AG08395 (cell line): ENCODE measurements at regions not wholly inside any gene's neighbourhood (a gene's known extent, or its start where the extent isn't known, plus 50 kb on each side); places are given as distances from the start of the nearest gene placed in this dataset.

ENCODE experiments used
- DNase-seq: peaks from one replicate; pipeline ENCODE4 v3.0.0; 2012; ENCODE audit warnings: mixed read lengths, low spot score

- no peak for DNase-seq
Observed at GRCh38 chr4:57490520-57491255, 380.5 kb upstream of the IGFBP7 start.

DNA sequence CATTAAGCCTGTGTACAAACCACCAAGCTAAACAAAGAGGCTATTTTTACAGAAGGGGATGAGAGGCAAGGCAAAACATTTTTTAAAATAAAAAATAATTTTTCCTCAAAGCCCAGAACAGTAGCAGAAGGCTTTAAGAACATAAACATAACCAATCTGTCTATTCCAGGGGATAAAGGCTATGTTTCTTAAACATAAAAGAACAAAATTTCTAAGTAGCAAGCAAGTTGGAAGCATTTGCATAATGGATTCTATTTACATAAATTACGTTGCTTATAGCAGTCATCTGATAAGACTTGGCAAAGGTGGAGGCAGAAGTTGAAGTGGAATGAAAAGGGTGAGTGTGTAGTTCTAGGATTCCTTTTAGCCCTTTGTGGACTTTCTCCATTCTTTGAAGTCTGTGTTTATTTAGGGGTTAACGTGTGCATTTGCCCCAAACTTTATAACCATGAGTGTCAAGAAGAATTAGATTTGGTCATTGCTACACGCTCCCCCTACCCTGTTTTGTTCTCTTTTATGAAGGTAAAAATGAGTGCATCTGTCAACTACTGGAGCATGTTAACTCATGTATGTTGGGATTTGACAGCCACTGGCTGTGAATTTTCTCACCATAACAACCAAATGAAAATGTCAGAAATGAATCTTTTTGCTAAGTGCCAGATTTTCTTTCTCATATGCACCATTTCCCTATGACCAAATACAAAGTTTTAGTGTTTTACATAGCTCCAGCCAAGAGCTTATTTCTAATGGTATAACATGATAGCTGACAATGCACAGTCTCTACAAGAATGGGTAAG is 378.4 kb upstream of the IGFBP7 start:
- no peak for DNase-seq

- DNase-seq = no peak
Observed at GRCh38 chr4:57475424-57475823, 365.2 kb upstream of the IGFBP7 start.

DNA sequence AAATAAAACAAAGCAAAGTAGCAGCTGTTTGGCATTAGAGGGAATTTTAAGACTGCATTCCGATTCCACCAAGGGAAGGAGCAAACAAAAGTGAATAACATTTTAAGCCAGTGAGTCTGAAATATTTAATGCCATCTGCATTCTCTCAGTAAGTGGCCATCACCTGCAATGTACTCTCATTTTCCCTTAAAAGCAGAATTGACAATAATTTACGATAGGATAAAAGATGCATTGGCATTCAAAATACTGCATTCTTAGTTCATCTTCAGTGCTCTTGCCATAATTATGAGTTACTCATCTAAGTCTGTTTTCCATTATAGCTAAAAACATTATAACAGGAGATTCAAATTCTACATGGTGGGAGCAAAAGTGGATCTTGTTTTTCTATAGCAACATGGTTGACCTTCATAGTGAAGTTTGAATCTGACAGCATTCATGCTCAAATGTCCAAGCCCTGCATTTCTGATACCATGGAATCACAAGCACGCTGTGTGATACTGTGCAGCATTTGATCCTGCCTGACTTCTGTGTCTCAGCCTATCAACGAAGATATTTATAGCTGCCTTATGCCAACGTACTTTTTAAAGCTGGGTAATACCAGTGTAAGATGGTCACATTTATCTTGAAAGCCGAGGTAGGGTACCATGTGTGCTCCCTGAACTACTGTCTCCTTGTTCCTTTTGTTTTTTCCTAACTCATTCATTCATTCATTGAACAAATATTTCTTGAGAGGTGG is 355.3 kb upstream of the IGFBP7 start:
- no peak for DNase-seq

DNA sequence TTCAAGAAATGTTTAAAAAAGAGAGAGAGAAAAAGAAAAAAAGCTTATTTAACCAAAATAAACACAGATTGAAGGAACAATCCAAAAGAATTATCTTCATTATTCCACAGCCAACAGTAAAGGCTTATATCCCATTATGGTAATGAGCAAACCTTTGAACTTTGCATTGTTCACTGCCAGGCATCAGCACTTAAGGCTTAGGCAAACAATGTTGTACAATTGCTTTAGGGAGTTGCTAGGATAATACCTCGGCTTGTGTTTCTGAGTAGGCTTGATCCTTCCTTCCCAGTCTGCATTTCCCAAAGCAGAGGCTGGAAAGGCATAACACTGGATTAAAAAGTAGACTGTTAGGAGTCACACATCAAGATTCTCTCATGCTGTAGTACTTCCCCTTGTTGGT is 352.7 kb upstream of the IGFBP7 start:
- no peak for DNase-seq

DNA sequence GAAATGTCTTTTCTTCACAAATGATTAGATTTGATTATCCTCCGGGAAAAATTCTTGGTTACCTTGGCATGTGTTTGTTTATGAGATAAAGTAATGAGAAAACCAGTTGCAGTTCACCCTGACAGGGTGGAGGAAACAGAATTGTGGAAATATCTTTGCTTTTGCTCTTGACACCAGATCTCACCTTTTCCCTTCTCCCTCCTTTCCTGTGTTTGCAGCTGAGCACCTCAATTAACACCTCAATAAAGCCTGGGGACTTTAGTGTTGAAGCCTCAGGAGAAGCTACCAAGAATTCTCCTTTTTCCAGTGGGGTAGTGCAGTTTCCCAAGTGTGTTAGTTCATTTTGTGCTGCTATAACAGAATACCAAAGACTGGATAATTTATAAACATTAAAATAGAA is 350.8 kb upstream of the IGFBP7 start:
- DNase-seq = no peak

DNA sequence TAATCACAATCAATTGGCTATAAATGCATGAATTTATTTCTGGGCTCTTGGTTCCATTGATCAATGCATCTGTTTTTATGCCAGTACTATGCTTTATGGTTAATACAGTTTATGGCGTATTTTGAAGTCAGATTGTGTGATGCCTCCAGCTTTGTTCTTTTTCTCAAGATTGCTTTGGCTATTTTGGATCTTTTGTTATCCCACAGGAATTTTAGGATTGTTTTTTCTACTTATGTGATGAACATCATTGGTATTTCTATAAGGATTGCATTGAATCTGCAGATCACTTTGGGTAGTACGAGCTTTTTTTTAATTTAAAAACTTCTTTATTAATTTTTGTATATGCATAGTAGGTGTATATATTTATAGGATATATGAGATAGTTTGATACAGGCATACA is 338.7 kb upstream of the IGFBP7 start:
- no peak for DNase-seq

DNA sequence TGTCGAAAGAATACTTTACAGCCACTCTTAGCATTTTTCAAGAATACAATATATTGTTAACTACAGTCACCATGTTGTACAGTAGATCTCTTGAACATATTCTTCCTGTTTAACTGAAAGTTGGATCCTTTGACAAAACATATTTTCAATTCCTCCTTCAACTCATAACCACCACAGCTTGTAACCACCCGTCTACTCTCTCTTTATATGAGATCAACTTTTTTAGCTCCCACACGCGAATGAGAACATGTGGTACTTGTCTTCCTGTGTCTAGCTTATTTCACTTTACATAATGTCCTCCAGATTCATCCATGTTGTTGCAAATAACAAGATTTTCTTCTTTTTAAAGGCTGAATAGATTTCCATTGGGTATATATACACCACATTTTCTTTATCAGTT is 338.3 kb upstream of the IGFBP7 start:
- DNase-seq = no peak

DNA sequence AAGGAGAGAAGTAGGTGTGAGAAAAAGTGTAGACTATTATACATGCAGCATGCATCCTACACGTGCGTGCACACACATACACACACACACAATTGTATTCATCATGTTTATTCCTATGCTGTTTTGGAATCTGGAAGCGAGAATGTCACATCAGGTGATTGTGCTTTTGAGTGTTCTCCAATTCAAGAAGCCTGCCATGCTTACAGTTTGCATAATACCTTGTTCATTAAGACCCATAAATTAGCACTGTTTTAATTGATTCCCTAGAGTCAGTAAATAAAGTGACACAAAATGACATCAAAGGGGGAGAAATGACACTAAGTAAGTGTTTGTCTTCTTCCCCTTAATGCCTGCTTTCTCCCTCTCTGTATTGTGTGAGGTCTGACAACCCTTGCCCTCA is 336.1 kb upstream of the IGFBP7 start:
- no peak for DNase-seq

DNA sequence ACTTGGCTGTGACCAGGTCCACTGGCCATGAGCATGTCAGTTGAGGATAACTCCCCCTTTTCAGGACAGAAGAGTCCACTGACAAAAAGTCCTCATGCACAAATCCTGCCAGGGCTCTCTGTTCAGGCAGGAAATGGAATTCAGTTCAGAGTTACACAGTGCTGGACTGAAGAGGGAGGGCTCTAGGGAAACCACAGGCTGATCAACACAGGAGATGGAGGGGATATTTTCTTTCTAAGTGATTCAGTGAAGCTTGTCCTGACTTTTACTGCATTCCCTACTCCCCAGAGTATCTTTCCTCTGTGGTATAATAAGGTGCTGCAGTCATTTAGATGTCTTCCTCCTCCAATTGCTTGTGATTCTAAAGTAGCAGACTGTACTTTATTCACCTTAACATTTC is 335.5 kb upstream of the IGFBP7 start:
- DNase-seq = no peak

DNA sequence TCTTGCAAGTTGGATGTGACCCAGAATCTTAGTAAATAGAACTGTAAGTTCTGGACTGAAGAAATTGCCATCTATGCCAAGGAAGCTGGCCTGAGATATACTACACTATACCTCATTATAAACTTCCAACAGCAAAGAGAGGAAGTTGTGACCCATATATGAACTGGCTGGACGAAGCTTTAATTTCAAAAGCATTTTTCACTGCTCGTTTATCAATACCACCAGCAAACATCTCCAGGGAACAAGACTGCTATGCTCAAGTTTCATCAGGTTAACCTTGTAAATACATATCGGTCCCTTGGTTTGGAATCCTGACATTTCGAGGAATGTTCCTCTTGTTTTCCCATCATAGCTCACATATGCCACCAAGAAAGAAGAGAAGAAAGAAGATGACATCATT is 334.5 kb upstream of the IGFBP7 start:
- DNase-seq = no peak

- DNase-seq = no peak
Observed at GRCh38 chr4:57443787-57444186, 333.6 kb upstream of the IGFBP7 start.

DNA sequence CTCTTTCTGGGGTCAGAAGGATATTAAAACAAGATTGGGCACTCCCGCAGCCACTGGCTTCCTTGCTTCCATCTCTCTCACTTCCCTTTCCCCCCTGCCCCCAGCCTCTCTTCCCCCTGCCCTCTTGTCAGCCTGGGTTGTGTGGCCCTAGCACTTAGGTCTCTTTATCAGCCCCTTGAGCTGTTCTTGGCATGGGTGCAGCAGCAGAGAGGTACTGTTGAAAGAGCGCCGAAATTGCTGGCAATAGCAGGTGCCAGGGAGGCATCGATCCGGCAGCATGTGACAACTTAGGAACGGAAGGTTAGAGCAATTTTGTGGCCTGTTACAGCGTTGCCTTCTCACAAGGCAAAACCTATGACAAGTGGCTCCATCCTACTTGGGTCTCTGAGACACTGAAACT is 333.1 kb upstream of the IGFBP7 start:
- DNase-seq = no peak

- peak; percentile 21 for DNase-seq
Observed at GRCh38 chr4:57442831-57443291, 332.7 kb upstream of the IGFBP7 start.

DNA sequence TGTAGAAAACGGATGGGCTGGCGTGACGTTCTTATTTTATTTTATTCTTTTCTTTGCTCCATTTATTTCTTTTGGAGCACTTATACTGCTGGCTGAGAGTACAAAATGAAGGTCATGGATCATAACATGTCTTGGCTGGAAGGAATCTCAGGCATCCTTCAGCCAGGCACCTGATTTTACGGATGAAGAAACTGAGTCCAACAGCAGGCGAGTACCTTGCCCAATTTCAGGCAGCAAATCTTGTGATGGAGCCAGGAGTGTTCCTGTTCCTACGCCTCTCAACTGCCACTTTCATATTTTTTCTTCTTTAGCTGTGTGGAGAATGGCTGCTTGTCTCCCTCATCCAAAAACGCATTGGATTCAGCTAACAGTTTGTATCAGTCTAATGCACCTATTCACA is 332.1 kb upstream of the IGFBP7 start:
- DNase-seq = no peak

- DNase-seq = no peak
Observed at GRCh38 chr4:57437649-57438048, 327.5 kb upstream of the IGFBP7 start.

- DNase-seq = no peak
Observed at GRCh38 chr4:57435300-57435699, 325.1 kb upstream of the IGFBP7 start.

- no peak for DNase-seq
Observed at GRCh38 chr4:57430726-57431125, 320.5 kb upstream of the IGFBP7 start.

GRCh38 chr4:57426779-57427395 is 316.7 kb upstream of the IGFBP7 start:
- peak; percentile 65 for DNase-seq

DNA sequence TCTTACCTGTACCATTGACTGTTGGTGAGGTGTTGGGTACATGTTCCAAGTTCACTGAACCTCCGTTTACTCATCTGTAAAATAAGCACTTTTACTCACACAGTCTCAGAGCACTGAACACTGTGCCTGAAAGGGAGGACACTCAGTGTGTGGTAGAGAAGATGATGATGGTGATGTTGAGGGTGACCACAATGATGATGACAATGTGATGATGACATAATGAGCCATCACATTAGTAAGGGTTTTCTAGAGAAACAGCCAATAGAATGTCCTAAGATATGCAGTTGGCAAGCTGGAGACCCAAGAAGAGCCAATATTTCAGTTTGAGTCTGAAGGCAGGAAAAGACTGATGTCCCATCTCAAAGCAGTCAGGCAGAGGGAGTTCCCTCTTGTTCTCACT is 315.4 kb upstream of the IGFBP7 start:
- DNase-seq = no peak

GRCh38 chr4:57424232-57424897 is 314.2 kb upstream of the IGFBP7 start:
- DNase-seq = peak; percentile 67

GRCh38 chr4:57418133-57418532 is 307.9 kb upstream of the IGFBP7 start:
- DNase-seq = no peak
